ENCODE measurements at regions not wholly inside any gene's neighbourhood (a gene's known extent, or its start where the extent isn't known, plus 50 kb on each side); places are given as distances from the start of the nearest gene placed in this dataset.

GRCh38 chr3:194817936-194818335 is 132.3 kb downstream of the FAM43A start:
- intact Hi-C loops (cut with micrococcal nuclease): no loop called here
- no peaks in the 10 kb centered on the region for H3K9me3 ChIP-seq (ENCODE audit: control insufficient read depth, insufficient read depth, low read length)

More at GRCh38 chr3:194817936-194818335, 132.3 kb downstream of the FAM43A start:
- ATAC-seq (ENCODE audit: low read depth) (no peak), DNase-seq (no peak)
- H4K20me1 ChIP-seq (ENCODE audit: insufficient read depth, low read length): no peaks in the 10 kb centered on the region
- no TSS peak for BruUV-seq (replicated peaks)
- no peak overlapping the region for H4K91ac ChIP-seq (ENCODE audit: insufficient read depth, low read depth, low read length)
- H3K4me1 ChIP-seq (ENCODE audit: control insufficient read depth, insufficient read depth, low read length): no peaks in the 10 kb centered on the region
- H2BK15ac ChIP-seq (ENCODE audit: low read depth, low read length): no peak overlapping the region
- no peak overlapping the region for H2AK5ac ChIP-seq (ENCODE audit: low read depth, low read length)
- no peak overlapping the region for H3K4ac ChIP-seq (ENCODE audit: low read depth, low read length)
- no peak overlapping the region for H3K4me3 ChIP-seq (ENCODE audit: insufficient read depth, low read depth, low read length)
- H4K5ac ChIP-seq (ENCODE audit: low read depth, low read length): no peak overlapping the region
- CTCF ChIA-PET: no interaction called here
- H3K14ac ChIP-seq (replicated peaks; ENCODE audit: low read depth, low read length): no peak overlapping the region
- H3K4me2 ChIP-seq (ENCODE audit: low read depth, low read length): no peak overlapping the region
- peaks cover 60% of the 10 kb centered on the region for H3K27me3 ChIP-seq (ENCODE audit: control insufficient read depth, insufficient read depth, low read length)
- no peak overlapping the region for H3K27ac ChIP-seq (ENCODE audit: insufficient read depth, low read length)
- H3K36me3 ChIP-seq (ENCODE audit: control insufficient read depth, insufficient read depth, low read length): no peaks in the 10 kb centered on the region
- no peak overlapping the region for H2BK5ac ChIP-seq (ENCODE audit: low read depth, low read length, poor library complexity, severe bottlenecking)
- 33% methylated on average over 2 of the region's 6 CpGs; no CpG with 5 or more reads in 1 of the 2 experiments for WGBS, 2 experiments (ENCODE audit: extremely low coverage in 2 of 2, insufficient read length in 1 of 2)
- no peak overlapping the region for H2BK20ac ChIP-seq (ENCODE audit: low read depth, low read length)
- POLR2A ChIA-PET (ENCODE audit: unreplicated experiment): no interaction called here
- H3K9me1 ChIP-seq (ENCODE audit: insufficient read depth, low read length): no peaks in the 10 kb centered on the region
- dilution Hi-C loops (cut with HindIII; ENCODE audit: low sequenced_read_pairs, unreplicated experiment) (no loop called here), in situ Hi-C loops (cut with MboI; ENCODE audit: low sequenced_read_pairs) (no loop called here)
- H4K8ac ChIP-seq (ENCODE audit: low read depth in 2 of 2, low read length in 2 of 2): no peak overlapping the region
- no peak overlapping the region for H3K23ac ChIP-seq (ENCODE audit: low read depth, low read length)
- no peak overlapping the region for H3K18ac ChIP-seq (ENCODE audit: low read depth, low read length)
- no peak overlapping the region for H3K56ac ChIP-seq (ENCODE audit: extremely low read depth, insufficient read depth, low read length)
- no peak overlapping the region for H3K9ac ChIP-seq (ENCODE audit: low read depth, low read length)
- no peak overlapping the region for H2AFZ ChIP-seq (replicated peaks; ENCODE audit: low read length, poor library complexity)
- H2AK9ac ChIP-seq (replicated peaks; ENCODE audit: low read depth, low read length, poor library complexity): no peak overlapping the region
- no peaks in the 10 kb centered on the region for H3K79me1 ChIP-seq (ENCODE audit: low read depth in 1 of 2, low read length in 2 of 2)
- no peak for TF ChIP-seq MAZ (IDR thresholded peaks at IDR 0.05; ENCODE audit: borderline replicate concordance, low read depth, low read length)
- no peak overlapping the region for H2BK120ac ChIP-seq (ENCODE audit: low read depth, low read length)

All from IMR-90 (cell line).